ENCODE measurements at regions not wholly inside any gene's neighbourhood (a gene's known extent, or its start where the extent isn't known, plus 50 kb on each side); places are given as distances from the start of the nearest gene placed in this dataset.

GRCh38 chr13:106736941-106737340, 169.0 kb upstream of the ARGLU1 start:
- TF ChIP-seq CTCF (IDR thresholded peaks at IDR 0.05), result no peak
- TF ChIP-seq STAT6 (CRISPR knock-in tag; conservative IDR thresholded peaks at IDR 0.05; ENCODE audit: low read depth), result no peak
- TF ChIP-seq ZBTB43 (CRISPR knock-in tag; IDR thresholded peaks at IDR 0.05), result no peak
- TF ChIP-seq CREB1 (CRISPR knock-in tag; IDR thresholded peaks at IDR 0.05), result no peak
- no peak for TF ChIP-seq SP1 (CRISPR knock-in tag; conservative IDR thresholded peaks at IDR 0.05)
